Mesendoderm (in vitro differentiated cells): ENCODE measurements at regions not wholly inside any gene's neighbourhood (a gene's known extent, or its start where the extent isn't known, plus 50 kb on each side); places are given as distances from the start of the nearest gene placed in this dataset.

Experiments used
- DNase-seq: peaks from one replicate; pipeline ENCODE4 v3.0.0; 2013
- H2AK5ac ChIP-seq: 2 replicates; pipeline ENCODE4 v1.6.1; 2013; ENCODE audit warnings: low read length, inconsistent platforms
- H2BK120ac ChIP-seq: 2 replicates; pipeline ENCODE4 v1.6.1; 2013; ENCODE audit warnings: low read depth, mild to moderate bottlenecking, low read length, moderate library complexity, mixed read lengths
- H2BK15ac ChIP-seq: replicated peaks from 2 replicates; pipeline ENCODE4 v1.6.1; 2013; ENCODE audit warnings: low read depth, mild to moderate bottlenecking, moderate library complexity
- H2BK5ac ChIP-seq: 2 replicates; pipeline ENCODE4 v1.6.1; 2013; ENCODE audit warnings: low read length, inconsistent platforms
- H3K18ac ChIP-seq: 2 replicates; pipeline ENCODE4 v1.6.1; 2013; ENCODE audit warnings: mild to moderate bottlenecking, low read length, mixed read lengths
- H3K23ac ChIP-seq: one replicate; pipeline ENCODE4 v1.6.1; 2013; ENCODE audit warnings: low read length
- H3K27ac ChIP-seq: 2 replicates; pipeline ENCODE4 v1.5.1; 2013; ENCODE audit warnings: low read depth, mild to moderate bottlenecking, inconsistent platforms, low read length, moderate library complexity
- H3K27me3 ChIP-seq: 2 replicates; pipeline ENCODE4 v1.6.1; 2013; ENCODE audit warnings: low read length, control low read depth, mild to moderate bottlenecking, inconsistent platforms; ENCODE audit not compliant: insufficient read depth, poor library complexity
- H3K36me3 ChIP-seq: 2 replicates; pipeline ENCODE4 v1.6.1; 2013; ENCODE audit warnings: low read length, inconsistent platforms; ENCODE audit not compliant: control insufficient read depth, insufficient read depth
- H3K4ac ChIP-seq: one replicate; pipeline ENCODE4 v1.6.1; 2013; ENCODE audit warnings: low read depth, mild to moderate bottlenecking, low read length, moderate library complexity
- H3K4me1 ChIP-seq: 2 replicates; pipeline ENCODE4 v1.6.1; 2013; ENCODE audit warnings: low read depth, low read length, inconsistent platforms; ENCODE audit not compliant: control insufficient read depth
- H3K4me2 ChIP-seq: 2 replicates; pipeline ENCODE4 v1.6.1; 2013; ENCODE audit warnings: low read length
- H3K4me3 ChIP-seq: 2 replicates; pipeline ENCODE4 v1.5.1; 2013; ENCODE audit warnings: mild to moderate bottlenecking, low read length
- H3K56ac ChIP-seq: one replicate; pipeline ENCODE4 v1.6.1; 2013; ENCODE audit warnings: low read length
- H3K79me1 ChIP-seq: 2 replicates; pipeline ENCODE4 v1.6.1; 2013; ENCODE audit warnings: low read length, inconsistent platforms
- H3K79me2 ChIP-seq: 2 replicates; pipeline ENCODE4 v1.6.1; 2013; ENCODE audit warnings: mild to moderate bottlenecking, low read length; ENCODE audit not compliant: control insufficient read depth, insufficient read depth
- H3K9ac ChIP-seq: 2 replicates; pipeline ENCODE4 v1.6.1; 2013; ENCODE audit warnings: low read length, inconsistent platforms
- H4K5ac ChIP-seq: one replicate; pipeline ENCODE4 v1.6.1; 2013; ENCODE audit warnings: low read length
- H4K8ac ChIP-seq: one replicate; pipeline ENCODE4 v1.6.1; 2013; ENCODE audit warnings: low read depth, mild to moderate bottlenecking, control low read depth, low read length, moderate library complexity
- WGBS: extraction: QIAGEN DNeasy Blood & Tissue Kit; methylation state at CpG from one replicate; pipeline ENCODE4 v1.1.7; 2013; ENCODE audit warnings: low lambda C conversion rate, missing lambda C conversion rate; ENCODE audit not compliant: insufficient coverage; ENCODE audit errors: extremely low coverage; 5-methylcytosine and 5-hydroxymethylcytosine counted together

GRCh38 chr1:219495737-219496408 is 117.0 kb downstream of the ZC3H11B start:
- Histone ChIP-seq H3K9ac (no peak overlapping the region), H3K27ac (no peak overlapping the region), H3K56ac (no peak overlapping the region), H2BK5ac (no peak overlapping the region), H3K4me1 (no peaks in the 10 kb centered on the region), H3K4ac (no peak overlapping the region), H3K23ac (no peak overlapping the region), H3K27me3 (no peaks in the 10 kb centered on the region), H3K4me2 (no peak overlapping the region), H3K4me3 (no peak overlapping the region), H3K79me1 (no peaks in the 10 kb centered on the region), H3K36me3 (no peaks in the 10 kb centered on the region), H2BK15ac (no peak overlapping the region), H2AK5ac (no peak overlapping the region), H4K5ac (no peak overlapping the region), H3K18ac (no peak overlapping the region), H4K8ac (no peak overlapping the region), H3K79me2 (no peaks in the 10 kb centered on the region), H2BK120ac (no peak overlapping the region)
- WGBS, result no CpG with 5 or more reads among the region's 6 CpGs
- no peak for DNase-seq

GRCh38 chr1:219492717-219493116 is 120.2 kb downstream of the ZC3H11B start:
- H3K18ac ChIP-seq, result no peak overlapping the region
- H3K4me3 ChIP-seq, result no peak overlapping the region
- no peak overlapping the region for H4K5ac ChIP-seq
- H3K4ac ChIP-seq, result no peak overlapping the region
- H3K4me1 ChIP-seq, result no peaks in the 10 kb centered on the region
- no peaks in the 10 kb centered on the region for H3K27me3 ChIP-seq
- no peak overlapping the region for H2AK5ac ChIP-seq
- no peaks in the 10 kb centered on the region for H3K79me2 ChIP-seq
- H3K4me2 ChIP-seq, result no peak overlapping the region
- H4K8ac ChIP-seq, result no peak overlapping the region
- H2BK15ac ChIP-seq, result no peak overlapping the region
- no peak overlapping the region for H3K56ac ChIP-seq
- H3K36me3 ChIP-seq, result no peaks in the 10 kb centered on the region
- WGBS, result no CpG with 5 or more reads among the region's 3 CpGs
- no peak overlapping the region for H3K23ac ChIP-seq
- H3K27ac ChIP-seq, result no peak overlapping the region
- H3K79me1 ChIP-seq, result no peaks in the 10 kb centered on the region
- DNase-seq, result no peak
- H3K9ac ChIP-seq, result no peak overlapping the region
- no peak overlapping the region for H2BK120ac ChIP-seq
- H2BK5ac ChIP-seq, result no peak overlapping the region

- Histone ChIP-seq H3K4me3 (no peak overlapping the region), H2BK15ac (no peak overlapping the region), H3K18ac (no peak overlapping the region), H3K4me1 (no peaks in the 10 kb centered on the region), H3K4ac (no peak overlapping the region), H3K27me3 (no peaks in the 10 kb centered on the region), H3K36me3 (no peaks in the 10 kb centered on the region), H4K5ac (no peak overlapping the region), H4K8ac (no peak overlapping the region), H3K27ac (no peak overlapping the region), H3K56ac (no peak overlapping the region), H3K23ac (no peak overlapping the region), H3K79me2 (no peaks in the 10 kb centered on the region), H3K9ac (no peak overlapping the region), H3K4me2 (no peak overlapping the region), H3K79me1 (no peaks in the 10 kb centered on the region), H2AK5ac (no peak overlapping the region), H2BK5ac (no peak overlapping the region), H2BK120ac (no peak overlapping the region)
- WGBS, result no CpG with 5 or more reads among the region's 1 CpG
- no peak for DNase-seq
These were observed 122.3 kb downstream of the ZC3H11B start for GRCh38 chr1:219490566-219490965.

- no peaks in the 10 kb centered on the region for H3K27me3 ChIP-seq
- DNase-seq, result no peak
- H3K9ac ChIP-seq, result no peak overlapping the region
- H2AK5ac ChIP-seq, result no peak overlapping the region
- H3K79me2 ChIP-seq, result no peaks in the 10 kb centered on the region
- no peaks in the 10 kb centered on the region for H3K79me1 ChIP-seq
- no peaks in the 10 kb centered on the region for H3K36me3 ChIP-seq
- H3K27ac ChIP-seq, result no peak overlapping the region
- no peak overlapping the region for H3K4me2 ChIP-seq
- H2BK15ac ChIP-seq, result no peak overlapping the region
- no peak overlapping the region for H3K4me3 ChIP-seq
- no peak overlapping the region for H3K23ac ChIP-seq
- H4K5ac ChIP-seq, result no peak overlapping the region
- no peak overlapping the region for H3K18ac ChIP-seq
- no peak overlapping the region for H3K4ac ChIP-seq
- no peak overlapping the region for H3K56ac ChIP-seq
- no peak overlapping the region for H2BK120ac ChIP-seq
- H3K4me1 ChIP-seq, result no peaks in the 10 kb centered on the region
- H4K8ac ChIP-seq, result no peak overlapping the region
- H2BK5ac ChIP-seq, result no peak overlapping the region
- no CpG with 5 or more reads among the region's 2 CpGs for WGBS
These were observed 123.3 kb downstream of the ZC3H11B start for GRCh38 chr1:219489636-219490035.

- no peaks in the 10 kb centered on the region for H3K27me3 ChIP-seq
- no CpG with 5 or more reads among the region's 1 CpG for WGBS
- no peaks in the 10 kb centered on the region for H3K79me1 ChIP-seq
- no peak overlapping the region for H2BK15ac ChIP-seq
- no peaks in the 10 kb centered on the region for H3K4me1 ChIP-seq
- no peaks in the 10 kb centered on the region for H3K79me2 ChIP-seq
- DNase-seq, result no peak
- H2BK120ac ChIP-seq, result no peak overlapping the region
- no peak overlapping the region for H3K18ac ChIP-seq
- H3K56ac ChIP-seq, result no peak overlapping the region
- no peak overlapping the region for H4K5ac ChIP-seq
- no peak overlapping the region for H3K4me3 ChIP-seq
- H4K8ac ChIP-seq, result no peak overlapping the region
- H3K4ac ChIP-seq, result no peak overlapping the region
- H2AK5ac ChIP-seq, result no peak overlapping the region
- no peaks in the 10 kb centered on the region for H3K36me3 ChIP-seq
- H3K23ac ChIP-seq, result no peak overlapping the region
- no peak overlapping the region for H2BK5ac ChIP-seq
- no peak overlapping the region for H3K4me2 ChIP-seq
- no peak overlapping the region for H3K9ac ChIP-seq
- no peak overlapping the region for H3K27ac ChIP-seq
These were observed 124.6 kb downstream of the ZC3H11B start for GRCh38 chr1:219488275-219488674.

GRCh38 chr1:219483530-219483929 is 129.4 kb downstream of the ZC3H11B start:
- no peaks in the 10 kb centered on the region for H3K79me2 ChIP-seq
- no peak overlapping the region for H2BK120ac ChIP-seq
- no peak overlapping the region for H2BK5ac ChIP-seq
- H3K27me3 ChIP-seq, result no peaks in the 10 kb centered on the region
- H3K36me3 ChIP-seq, result no peaks in the 10 kb centered on the region
- no peak overlapping the region for H4K5ac ChIP-seq
- DNase-seq, result no peak
- H3K9ac ChIP-seq, result no peak overlapping the region
- whole genome bisulfite sequencing, result no CpG with 5 or more reads among the region's 1 CpG
- H3K4ac ChIP-seq, result no peak overlapping the region
- no peaks in the 10 kb centered on the region for H3K79me1 ChIP-seq
- H3K4me1 ChIP-seq, result no peaks in the 10 kb centered on the region
- no peak overlapping the region for H3K56ac ChIP-seq
- H3K27ac ChIP-seq, result no peak overlapping the region
- H3K4me2 ChIP-seq, result no peak overlapping the region
- no peak overlapping the region for H2BK15ac ChIP-seq
- H4K8ac ChIP-seq, result no peak overlapping the region
- H3K18ac ChIP-seq, result no peak overlapping the region
- H3K23ac ChIP-seq, result no peak overlapping the region
- no peak overlapping the region for H3K4me3 ChIP-seq
- no peak overlapping the region for H2AK5ac ChIP-seq
